HG02852 (cell line): ENCODE measurements at regions not wholly inside any gene's neighbourhood (a gene's known extent, or its start where the extent isn't known, plus 50 kb on each side); places are given as distances from the start of the nearest gene placed in this dataset.
A peak's percentile ranks its signal among the peaks of the same experiment; 100 is the strongest.
"Not testable (repeated sequence)": the region's sequence is repeated elsewhere in the genome, so short reads cannot be mapped to it uniquely, and the experiment has no call there.

ENCODE experiments used
- ATAC-seq: cut with Tn5 transposase; IDR thresholded peaks from one replicate; pipeline ENCODE4 v1.9.1; 2021; ENCODE audit warnings: mild to moderate bottlenecking, moderate library complexity; ENCODE audit not compliant: unreplicated experiment

GRCh38 chr6:169101981-169102380 is 151.7 kb downstream of the THBS2 start:
- ATAC-seq, result no peak

GRCh38 chr6:169101036-169101805 is 152.4 kb downstream of the THBS2 start:
- ATAC-seq, result no peak

- ATAC-seq, result no peak
Measured at GRCh38 chr6:169099411-169100202, 154.0 kb downstream of the THBS2 start.

GRCh38 chr6:169098651-169099050 is 155.0 kb downstream of the THBS2 start:
- ATAC-seq, result not testable (repeated sequence)

- ATAC-seq, result no peak
Measured at GRCh38 chr6:169098116-169098515, 155.5 kb downstream of the THBS2 start.

GRCh38 chr6:169097381-169097959 is 156.2 kb downstream of the THBS2 start:
- no peak for ATAC-seq

GRCh38 chr6:169096388-169096787 is 157.3 kb downstream of the THBS2 start:
- no peak for ATAC-seq

GRCh38 chr6:169095153-169095552 is 158.5 kb downstream of the THBS2 start:
- ATAC-seq, result no peak

GRCh38 chr6:169094552-169094950 is 159.1 kb downstream of the THBS2 start:
- no peak for ATAC-seq

GRCh38 chr6:169093770-169094551 is 159.7 kb downstream of the THBS2 start:
- no peak for ATAC-seq

- ATAC-seq, result no peak
Measured at GRCh38 chr6:169093066-169093723, 160.5 kb downstream of the THBS2 start.

GRCh38 chr6:169092375-169092774 is 161.3 kb downstream of the THBS2 start:
- peak; percentile 75 for ATAC-seq

- ATAC-seq, result not testable (repeated sequence)
Measured at GRCh38 chr6:169090514-169091127, 163.0 kb downstream of the THBS2 start.

- no peak for ATAC-seq
Measured at GRCh38 chr6:169088762-169089161, 164.9 kb downstream of the THBS2 start.

GRCh38 chr6:169087443-169088041 is 166.1 kb downstream of the THBS2 start:
- ATAC-seq, result no peak

GRCh38 chr6:169086616-169087015 is 167.0 kb downstream of the THBS2 start:
- not testable (repeated sequence) for ATAC-seq

- no peak for ATAC-seq
Measured at GRCh38 chr6:169086020-169086419, 167.6 kb downstream of the THBS2 start.

- no peak for ATAC-seq
Measured at GRCh38 chr6:169085466-169085865, 168.2 kb downstream of the THBS2 start.

- not testable (repeated sequence) for ATAC-seq
Measured at GRCh38 chr6:169084557-169084956, 169.1 kb downstream of the THBS2 start.

- no peak for ATAC-seq
Measured at GRCh38 chr6:169084067-169084466, 169.6 kb downstream of the THBS2 start.
